Mucosa of descending colon (tissue), 3 donors: ENCODE measurements at regions not wholly inside any gene's neighbourhood (a gene's known extent, or its start where the extent isn't known, plus 50 kb on each side); places are given as distances from the start of the nearest gene placed in this dataset.

Experiments used
- ATAC-seq: fragments of 200-7000 bp; cut with Tn5 transposase; one replicate; pipeline ENCODE4 v1.9.1; 2020; ENCODE audit warnings: mild to moderate bottlenecking, moderate library complexity
- DNase-seq, 3 donors: peaks; one replicate each; pipeline ENCODE4 v3.0.0-alpha.2; 2020
- H3K36me3 ChIP-seq: fragments of 200-600 bp; one replicate; pipeline ENCODE4 v1.8.0; 2021; ENCODE audit warnings: low read depth, mild to moderate bottlenecking
- H3K4me1 ChIP-seq: fragments of 200-600 bp; one replicate; pipeline ENCODE4 v1.8.0; 2021; ENCODE audit warnings: low read depth, mild to moderate bottlenecking
- H3K4me3 ChIP-seq: fragments of 200-600 bp; one replicate; pipeline ENCODE4 v1.8.0; 2021; ENCODE audit warnings: mild to moderate bottlenecking
- H3K9me3 ChIP-seq: fragments of 200-600 bp; one replicate; pipeline ENCODE4 v1.8.0; 2021; ENCODE audit warnings: mild to moderate bottlenecking
- intact Hi-C, 2 donors: fragments of 100-400 bp; cut with DNase I in 1 of 2; cut with micrococcal nuclease in 1 of 2; formaldehyde crosslinking; loops; one replicate each; pipeline versions ENCODE4 v1.11.0 to v1.11.1; 2022; cut with DNase I, micrococcal nuclease
- TF ChIP-seq, protein P1 (sequence below): fragments of 200-600 bp; IDR thresholded peaks from one replicate; pipeline ENCODE4 v1.8.0; 2022; ENCODE audit warnings: antibody characterized with exemption, mild to moderate bottlenecking
- donor health status: DM: no; HTN: no; CAD: no; lungs with moderate emphysema.
- donor health status: DM: no; HTN: no; CAD: no.
- donor health status: DM: no; HTN: yes; CAD: no.

GRCh38 chr12:82242729-82243128, 115.5 kb downstream of the CCDC59 start:
- Histone ChIP-seq H3K9me3 (peaks cover 2% of the 10 kb centered on the region), H3K4me1 (no peaks in the 10 kb centered on the region), H3K4me3 (no peak overlapping the region), H3K36me3 (no peaks in the 10 kb centered on the region)
- intact Hi-C loops, result no loop called here
- no peak for DNase-seq
- no peak for ATAC-seq
- TF ChIP-seq, protein P1, sequence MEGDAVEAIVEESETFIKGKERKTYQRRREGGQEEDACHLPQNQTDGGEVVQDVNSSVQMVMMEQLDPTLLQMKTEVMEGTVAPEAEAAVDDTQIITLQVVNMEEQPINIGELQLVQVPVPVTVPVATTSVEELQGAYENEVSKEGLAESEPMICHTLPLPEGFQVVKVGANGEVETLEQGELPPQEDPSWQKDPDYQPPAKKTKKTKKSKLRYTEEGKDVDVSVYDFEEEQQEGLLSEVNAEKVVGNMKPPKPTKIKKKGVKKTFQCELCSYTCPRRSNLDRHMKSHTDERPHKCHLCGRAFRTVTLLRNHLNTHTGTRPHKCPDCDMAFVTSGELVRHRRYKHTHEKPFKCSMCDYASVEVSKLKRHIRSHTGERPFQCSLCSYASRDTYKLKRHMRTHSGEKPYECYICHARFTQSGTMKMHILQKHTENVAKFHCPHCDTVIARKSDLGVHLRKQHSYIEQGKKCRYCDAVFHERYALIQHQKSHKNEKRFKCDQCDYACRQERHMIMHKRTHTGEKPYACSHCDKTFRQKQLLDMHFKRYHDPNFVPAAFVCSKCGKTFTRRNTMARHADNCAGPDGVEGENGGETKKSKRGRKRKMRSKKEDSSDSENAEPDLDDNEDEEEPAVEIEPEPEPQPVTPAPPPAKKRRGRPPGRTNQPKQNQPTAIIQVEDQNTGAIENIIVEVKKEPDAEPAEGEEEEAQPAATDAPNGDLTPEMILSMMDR, result no peak

DNA sequence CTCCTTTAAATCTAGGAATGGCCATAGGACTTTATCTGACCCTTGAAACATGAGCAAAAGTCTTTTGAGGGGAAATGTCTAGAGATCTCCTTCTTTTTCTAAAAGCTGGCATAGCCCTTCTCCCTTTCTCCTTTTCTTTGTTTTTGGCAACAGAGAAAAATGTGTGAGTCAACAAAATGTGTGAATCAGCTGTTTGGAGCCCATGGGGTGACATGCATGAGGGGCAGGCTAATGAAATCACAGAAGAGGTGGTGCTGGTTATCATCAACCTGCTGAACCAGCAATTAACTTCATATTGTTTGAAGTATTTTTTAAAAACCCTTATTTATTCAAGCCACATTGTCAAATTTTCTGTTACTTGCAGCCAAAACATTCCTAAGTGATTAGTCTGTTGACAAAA, 132.3 kb downstream of the CCDC59 start:
- ATAC-seq, result no peak
- TF ChIP-seq, protein P1, result no peak
- no peaks in the 10 kb centered on the region for H3K36me3 ChIP-seq
- intact Hi-C loops, result no loop called here
- H3K4me1 ChIP-seq, result no peaks in the 10 kb centered on the region
- no peak overlapping the region for H3K4me3 ChIP-seq
- no peaks in the 10 kb centered on the region for H3K9me3 ChIP-seq
- no peak for DNase-seq

DNA sequence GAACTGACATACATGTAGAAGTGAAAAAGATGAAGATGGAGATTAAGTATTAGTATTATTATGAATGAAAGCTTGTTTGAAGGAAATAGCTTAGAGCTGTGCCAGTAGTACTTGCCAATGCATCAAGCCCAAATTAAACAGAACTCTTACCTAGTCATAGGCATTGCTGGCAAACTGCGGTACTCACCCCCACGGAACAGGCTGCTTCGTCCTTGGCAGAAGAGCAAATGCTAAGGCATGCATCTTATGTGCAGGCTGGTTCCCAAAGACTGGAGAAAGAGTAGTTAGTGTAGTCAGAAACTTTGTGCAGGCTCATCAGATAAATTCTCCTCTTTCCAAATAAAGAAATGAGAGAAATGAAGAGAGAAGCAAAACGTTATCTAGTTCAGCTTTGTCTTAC, 134.8 kb downstream of the CCDC59 start:
- H3K4me3 ChIP-seq, result no peak overlapping the region
- H3K9me3 ChIP-seq, result no peaks in the 10 kb centered on the region
- intact Hi-C loops, result no loop called here
- H3K4me1 ChIP-seq, result no peaks in the 10 kb centered on the region
- ATAC-seq (no peak), DNase-seq (no peak)
- no peaks in the 10 kb centered on the region for H3K36me3 ChIP-seq
- TF ChIP-seq, protein P1, result no peak

DNA sequence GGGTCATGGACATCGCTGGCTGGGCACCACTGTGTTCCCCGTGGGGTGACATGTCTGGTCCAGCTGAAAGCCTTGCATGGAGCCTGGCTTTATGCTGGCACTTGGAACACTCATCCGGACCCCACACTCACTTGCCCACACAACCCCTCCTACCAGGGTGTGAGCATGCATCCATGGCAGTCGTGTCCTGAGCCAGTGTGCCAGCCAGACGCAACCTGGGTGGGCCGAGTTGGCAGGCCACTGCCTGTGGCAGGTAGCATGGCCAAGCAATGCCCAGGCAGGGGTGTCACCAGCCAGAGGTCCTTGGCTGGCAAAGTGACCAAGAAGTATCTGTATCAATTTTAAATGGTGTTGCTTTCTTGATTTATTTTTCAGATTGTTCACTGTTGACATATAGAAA, 141.7 kb downstream of the CCDC59 start:
- no peaks in the 10 kb centered on the region for H3K36me3 ChIP-seq
- no peak overlapping the region for H3K4me3 ChIP-seq
- ATAC-seq, result no peak
- H3K9me3 ChIP-seq, result peaks cover 10% of the 10 kb centered on the region
- no peak for DNase-seq
- H3K4me1 ChIP-seq, result no peaks in the 10 kb centered on the region
- intact Hi-C loops, result no loop called here
- TF ChIP-seq, protein P1, result no peak

DNA sequence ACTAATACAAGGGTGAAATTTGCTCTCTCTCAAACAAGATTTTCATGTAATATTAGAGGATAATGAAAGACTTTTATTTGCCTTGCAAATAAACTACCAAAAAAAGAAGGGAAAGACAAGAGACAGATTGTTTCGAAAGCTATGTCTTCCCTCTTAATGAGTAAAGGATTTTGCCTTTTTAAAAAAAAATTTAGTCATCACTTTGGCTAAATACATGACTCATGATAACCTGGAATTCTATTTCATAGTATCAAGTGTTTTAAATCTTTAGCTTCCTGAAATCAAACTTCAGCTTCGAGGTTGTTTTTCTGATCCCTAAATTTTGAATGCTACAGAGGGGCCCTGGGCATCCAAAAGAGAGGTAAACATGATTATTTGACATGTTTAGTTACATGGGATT, 144.4 kb downstream of the CCDC59 start:
- no peaks in the 10 kb centered on the region for H3K36me3 ChIP-seq
- DNase-seq (no peak), ATAC-seq (no peak)
- peaks cover 16% of the 10 kb centered on the region for H3K9me3 ChIP-seq
- H3K4me3 ChIP-seq, result no peak overlapping the region
- intact Hi-C loops, result no loop called here
- TF ChIP-seq, protein P1, result no peak
- H3K4me1 ChIP-seq, result no peaks in the 10 kb centered on the region

- H3K9me3 ChIP-seq, result peaks cover 17% of the 10 kb centered on the region
- TF ChIP-seq, protein P1, result no peak
- H3K36me3 ChIP-seq, result no peaks in the 10 kb centered on the region
- ATAC-seq, result no peak
- no peak overlapping the region for H3K4me3 ChIP-seq
- no peak for DNase-seq
- intact Hi-C loops, result no loop called here
- no peaks in the 10 kb centered on the region for H3K4me1 ChIP-seq
These were observed 147.3 kb downstream of the CCDC59 start for GRCh38 chr12:82210882-82211281.
